GM12878 (cell line): ENCODE measurements at regions not wholly inside any gene's neighbourhood (a gene's known extent, or its start where the extent isn't known, plus 50 kb on each side); places are given as distances from the start of the nearest gene placed in this dataset.

Experiments
- EGR1 ChIP-seq, 2 experiments: IDR thresholded peaks; 1 replicate in 1 of 2; 2 replicates in 1 of 2; pipeline ENCODE4 v1.6.1; 2011 to 2012; ENCODE audit warnings: low read depth in 2 of 2, low read length in 2 of 2, borderline replicate concordance in 1 of 2, mild to moderate bottlenecking in 1 of 2, moderate library complexity in 1 of 2
- EP300 ChIP-seq, 2 experiments: fragments of 150-350 bp in 1 of 2; IDR thresholded peaks; 2 replicates each; pipeline ENCODE4 v1.6.1; 2011 to 2012; ENCODE audit warnings: low read depth in 2 of 2, low read length in 2 of 2, borderline replicate concordance in 1 of 2, improper control_type of control experiment in 1 of 2, inconsistent platforms in 1 of 2; ENCODE audit not compliant: control insufficient read depth in 1 of 2
- KDM1A ChIP-seq: fragments of 200-600 bp; sonication (generic); IDR thresholded peaks from 2 replicates; pipeline ENCODE4 v1.6.1; 2016; ENCODE audit warnings: borderline replicate concordance
- SIN3A ChIP-seq: IDR thresholded peaks from 2 replicates; pipeline ENCODE4 v1.6.1; 2012; ENCODE audit warnings: low read depth, low read length, improper control_type of control experiment
- SUPT20H ChIP-seq: IDR thresholded peaks from 2 replicates; pipeline ENCODE4 v1.6.1; 2011; ENCODE audit warnings: low read depth, mild to moderate bottlenecking, low read length, moderate library complexity, borderline replicate concordance; ENCODE audit not compliant: control insufficient read depth
- TF ChIP-seq, protein P1 (sequence below), 3 experiments: IDR thresholded peaks in 2 of 3; conservative IDR thresholded peaks in 1 of 3; 2 replicates each; pipeline ENCODE4 v1.5.1; 2011; ENCODE audit warnings: low read depth in 3 of 3, low read length in 3 of 3, mild to moderate bottlenecking in 3 of 3, control low read depth in 2 of 3, moderate library complexity in 2 of 3, inconsistent platforms in 1 of 3, mixed read lengths in 1 of 3; ENCODE audit not compliant: control insufficient read depth in 2 of 3, insufficient read depth in 1 of 3; ENCODE audit errors: extremely low read depth in 1 of 3
- TF ChIP-seq, protein P2 (sequence below): IDR thresholded peaks from 2 replicates; pipeline ENCODE4 v1.6.1; 2012; ENCODE audit warnings: mild to moderate bottlenecking, low read depth, low read length

DNA sequence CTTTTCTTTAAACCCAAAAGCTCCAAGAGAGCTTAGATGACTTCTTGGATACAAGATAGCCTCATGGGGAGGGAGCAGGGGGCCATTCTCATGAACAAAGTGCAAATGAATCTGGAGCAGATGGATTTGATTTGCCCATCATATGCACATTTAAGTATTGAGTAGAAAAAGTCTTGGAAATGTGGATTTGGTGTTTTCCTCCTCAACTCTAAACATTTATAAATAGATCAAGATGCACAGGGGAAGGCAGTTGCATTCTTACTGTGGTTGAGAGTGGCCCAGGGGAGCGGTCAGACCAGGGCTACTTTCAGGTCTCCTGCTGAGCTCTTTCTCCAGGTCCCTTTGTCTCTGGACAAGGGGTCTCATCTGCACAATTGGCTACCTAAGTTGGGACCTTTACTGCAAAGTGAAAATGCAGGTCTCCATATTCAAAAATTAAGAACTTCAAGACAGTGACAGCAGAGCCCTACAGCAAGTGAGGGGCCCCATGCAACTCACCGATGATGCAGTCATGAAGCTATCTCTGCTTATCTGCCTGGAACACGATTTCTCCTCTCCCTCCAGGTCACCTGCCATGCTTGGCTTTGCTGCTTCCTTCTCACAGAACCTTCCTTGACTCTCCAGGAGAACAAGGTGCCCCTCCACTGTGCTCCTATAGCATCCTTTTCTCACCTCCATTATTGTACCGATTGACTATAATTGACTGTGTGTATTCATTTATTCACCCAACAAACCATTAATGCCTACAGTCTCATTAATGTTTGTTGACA lies 145.4 kb downstream of the LPIN1 start:
- TF ChIP-seq, protein P1, sequence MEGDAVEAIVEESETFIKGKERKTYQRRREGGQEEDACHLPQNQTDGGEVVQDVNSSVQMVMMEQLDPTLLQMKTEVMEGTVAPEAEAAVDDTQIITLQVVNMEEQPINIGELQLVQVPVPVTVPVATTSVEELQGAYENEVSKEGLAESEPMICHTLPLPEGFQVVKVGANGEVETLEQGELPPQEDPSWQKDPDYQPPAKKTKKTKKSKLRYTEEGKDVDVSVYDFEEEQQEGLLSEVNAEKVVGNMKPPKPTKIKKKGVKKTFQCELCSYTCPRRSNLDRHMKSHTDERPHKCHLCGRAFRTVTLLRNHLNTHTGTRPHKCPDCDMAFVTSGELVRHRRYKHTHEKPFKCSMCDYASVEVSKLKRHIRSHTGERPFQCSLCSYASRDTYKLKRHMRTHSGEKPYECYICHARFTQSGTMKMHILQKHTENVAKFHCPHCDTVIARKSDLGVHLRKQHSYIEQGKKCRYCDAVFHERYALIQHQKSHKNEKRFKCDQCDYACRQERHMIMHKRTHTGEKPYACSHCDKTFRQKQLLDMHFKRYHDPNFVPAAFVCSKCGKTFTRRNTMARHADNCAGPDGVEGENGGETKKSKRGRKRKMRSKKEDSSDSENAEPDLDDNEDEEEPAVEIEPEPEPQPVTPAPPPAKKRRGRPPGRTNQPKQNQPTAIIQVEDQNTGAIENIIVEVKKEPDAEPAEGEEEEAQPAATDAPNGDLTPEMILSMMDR (IDR thresholded peaks at IDR 0.05 in 2 of 3, conservative IDR thresholded peaks at IDR 0.05 in 1 of 3; ENCODE audit: control insufficient read depth in 2 of 3, extremely low read depth in 1 of 3, insufficient read depth in 1 of 3, low read depth in 3 of 3, low read length in 3 of 3): no peak
- TF ChIP-seq, protein P2, sequence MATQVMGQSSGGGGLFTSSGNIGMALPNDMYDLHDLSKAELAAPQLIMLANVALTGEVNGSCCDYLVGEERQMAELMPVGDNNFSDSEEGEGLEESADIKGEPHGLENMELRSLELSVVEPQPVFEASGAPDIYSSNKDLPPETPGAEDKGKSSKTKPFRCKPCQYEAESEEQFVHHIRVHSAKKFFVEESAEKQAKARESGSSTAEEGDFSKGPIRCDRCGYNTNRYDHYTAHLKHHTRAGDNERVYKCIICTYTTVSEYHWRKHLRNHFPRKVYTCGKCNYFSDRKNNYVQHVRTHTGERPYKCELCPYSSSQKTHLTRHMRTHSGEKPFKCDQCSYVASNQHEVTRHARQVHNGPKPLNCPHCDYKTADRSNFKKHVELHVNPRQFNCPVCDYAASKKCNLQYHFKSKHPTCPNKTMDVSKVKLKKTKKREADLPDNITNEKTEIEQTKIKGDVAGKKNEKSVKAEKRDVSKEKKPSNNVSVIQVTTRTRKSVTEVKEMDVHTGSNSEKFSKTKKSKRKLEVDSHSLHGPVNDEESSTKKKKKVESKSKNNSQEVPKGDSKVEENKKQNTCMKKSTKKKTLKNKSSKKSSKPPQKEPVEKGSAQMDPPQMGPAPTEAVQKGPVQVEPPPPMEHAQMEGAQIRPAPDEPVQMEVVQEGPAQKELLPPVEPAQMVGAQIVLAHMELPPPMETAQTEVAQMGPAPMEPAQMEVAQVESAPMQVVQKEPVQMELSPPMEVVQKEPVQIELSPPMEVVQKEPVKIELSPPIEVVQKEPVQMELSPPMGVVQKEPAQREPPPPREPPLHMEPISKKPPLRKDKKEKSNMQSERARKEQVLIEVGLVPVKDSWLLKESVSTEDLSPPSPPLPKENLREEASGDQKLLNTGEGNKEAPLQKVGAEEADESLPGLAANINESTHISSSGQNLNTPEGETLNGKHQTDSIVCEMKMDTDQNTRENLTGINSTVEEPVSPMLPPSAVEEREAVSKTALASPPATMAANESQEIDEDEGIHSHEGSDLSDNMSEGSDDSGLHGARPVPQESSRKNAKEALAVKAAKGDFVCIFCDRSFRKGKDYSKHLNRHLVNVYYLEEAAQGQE: no peak
- TF ChIP-seq SUPT20H: no peak
- no peak for TF ChIP-seq EP300 (IDR thresholded peaks at IDR 0.05; ENCODE audit: borderline replicate concordance in 1 of 2, control insufficient read depth in 1 of 2, low read depth in 2 of 2, low read length in 2 of 2)
- no peak for TF ChIP-seq SIN3A
- TF ChIP-seq KDM1A: no peak
- TF ChIP-seq EGR1 (IDR thresholded peaks at IDR 0.05; ENCODE audit: borderline replicate concordance in 1 of 2, low read depth in 2 of 2, low read length in 2 of 2): no peak
